ENCODE measurements at regions not wholly inside any gene's neighbourhood (a gene's known extent, or its start where the extent isn't known, plus 50 kb on each side); places are given as distances from the start of the nearest gene placed in this dataset.

GRCh38 chr2:2848621-2849333 lies 517.7 kb upstream of the MYT1L start:
- Mint-ChIP-seq H3K27me3 (no peaks in the 10 kb centered on the region), H3K4me1 (no peaks in the 10 kb centered on the region), H3K9me3 (no peaks in the 10 kb centered on the region), H3K36me3 (ENCODE audit: low read depth) (no peaks in the 10 kb centered on the region), H3K27ac (no peak overlapping the region), H3K4me3 (no peak overlapping the region)
- ChIA-PET CTCF (no interaction called here), POLR2A (no interaction called here)
- ATAC-seq (ENCODE audit: low read depth) (no peak), DNase-seq (no peak)
- intact Hi-C loops (cut with micrococcal nuclease) = no loop called here
- TF ChIP-seq, protein P1, sequence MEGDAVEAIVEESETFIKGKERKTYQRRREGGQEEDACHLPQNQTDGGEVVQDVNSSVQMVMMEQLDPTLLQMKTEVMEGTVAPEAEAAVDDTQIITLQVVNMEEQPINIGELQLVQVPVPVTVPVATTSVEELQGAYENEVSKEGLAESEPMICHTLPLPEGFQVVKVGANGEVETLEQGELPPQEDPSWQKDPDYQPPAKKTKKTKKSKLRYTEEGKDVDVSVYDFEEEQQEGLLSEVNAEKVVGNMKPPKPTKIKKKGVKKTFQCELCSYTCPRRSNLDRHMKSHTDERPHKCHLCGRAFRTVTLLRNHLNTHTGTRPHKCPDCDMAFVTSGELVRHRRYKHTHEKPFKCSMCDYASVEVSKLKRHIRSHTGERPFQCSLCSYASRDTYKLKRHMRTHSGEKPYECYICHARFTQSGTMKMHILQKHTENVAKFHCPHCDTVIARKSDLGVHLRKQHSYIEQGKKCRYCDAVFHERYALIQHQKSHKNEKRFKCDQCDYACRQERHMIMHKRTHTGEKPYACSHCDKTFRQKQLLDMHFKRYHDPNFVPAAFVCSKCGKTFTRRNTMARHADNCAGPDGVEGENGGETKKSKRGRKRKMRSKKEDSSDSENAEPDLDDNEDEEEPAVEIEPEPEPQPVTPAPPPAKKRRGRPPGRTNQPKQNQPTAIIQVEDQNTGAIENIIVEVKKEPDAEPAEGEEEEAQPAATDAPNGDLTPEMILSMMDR (IDR thresholded peaks at IDR 0.05) = no peak

GRCh38 chr2:2848198-2848597 lies 517.1 kb upstream of the MYT1L start:
- TF ChIP-seq, protein P1 (IDR thresholded peaks at IDR 0.05) = no peak
- Mint-ChIP-seq H3K9me3 (no peaks in the 10 kb centered on the region), H3K27me3 (no peaks in the 10 kb centered on the region), H3K36me3 (ENCODE audit: low read depth) (no peaks in the 10 kb centered on the region), H3K4me1 (no peaks in the 10 kb centered on the region), H3K27ac (no peak overlapping the region), H3K4me3 (no peak overlapping the region)
- CTCF ChIA-PET = no interaction called here
- no peak for DNase-seq
- intact Hi-C loops (cut with micrococcal nuclease) = no loop called here
- POLR2A ChIA-PET = no interaction called here
- ATAC-seq (ENCODE audit: low read depth) = no peak

GRCh38 chr2:2847209-2847676 lies 516.2 kb upstream of the MYT1L start:
- ChIA-PET POLR2A (no interaction called here), CTCF (no interaction called here)
- ATAC-seq (ENCODE audit: low read depth) = no peak
- intact Hi-C loops (cut with micrococcal nuclease) = no loop called here
- TF ChIP-seq, protein P1 (IDR thresholded peaks at IDR 0.05) = no peak
- Mint-ChIP-seq H3K36me3 (ENCODE audit: low read depth) (no peaks in the 10 kb centered on the region), H3K4me3 (no peak overlapping the region), H3K4me1 (no peaks in the 10 kb centered on the region), H3K27ac (no peak overlapping the region), H3K9me3 (no peaks in the 10 kb centered on the region), H3K27me3 (no peaks in the 10 kb centered on the region)
- DNase-seq = no peak

- intact Hi-C loops (cut with micrococcal nuclease) = no loop called here
- no peak for DNase-seq
- Mint-ChIP-seq H3K9me3 (no peaks in the 10 kb centered on the region), H3K4me3 (no peak overlapping the region), H3K27ac (no peak overlapping the region), H3K27me3 (no peaks in the 10 kb centered on the region), H3K36me3 (ENCODE audit: low read depth) (no peaks in the 10 kb centered on the region), H3K4me1 (no peaks in the 10 kb centered on the region)
- TF ChIP-seq, protein P1 (IDR thresholded peaks at IDR 0.05) = no peak
- CTCF ChIA-PET = no interaction called here
- POLR2A ChIA-PET = no interaction called here
- ATAC-seq (ENCODE audit: low read depth) = no peak
Measured at GRCh38 chr2:2846332-2847208, 515.5 kb upstream of the MYT1L start.

DNA sequence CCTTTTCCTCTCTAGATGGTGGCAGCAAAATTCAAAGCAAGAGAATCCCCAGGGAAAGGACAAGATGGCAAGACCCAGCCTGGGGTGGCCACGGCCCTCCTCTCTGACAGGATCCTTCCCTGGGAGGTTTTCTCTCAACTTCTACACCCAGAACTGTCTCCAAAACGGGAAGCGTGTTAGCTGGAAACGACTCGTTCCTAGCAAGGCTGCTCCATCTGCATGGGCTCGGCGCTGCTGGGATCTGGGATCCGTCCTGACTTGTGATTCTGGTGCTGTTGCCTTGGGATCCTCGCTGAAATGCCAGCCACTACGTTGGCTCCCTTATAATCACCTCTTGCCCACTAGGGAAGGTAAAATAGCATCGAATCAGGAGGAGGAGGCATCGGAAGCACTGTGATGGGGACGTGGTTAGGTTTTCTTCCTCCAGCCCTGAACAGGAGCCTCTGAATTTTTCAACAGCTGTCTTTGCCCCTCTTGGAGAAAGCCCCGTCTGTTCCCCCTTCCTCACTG lies 514.8 kb upstream of the MYT1L start:
- no peak for ATAC-seq (ENCODE audit: low read depth)
- Mint-ChIP-seq H3K4me3 (no peak overlapping the region), H3K27ac (no peak overlapping the region), H3K36me3 (ENCODE audit: low read depth) (no peaks in the 10 kb centered on the region), H3K4me1 (no peaks in the 10 kb centered on the region), H3K9me3 (no peaks in the 10 kb centered on the region), H3K27me3 (no peaks in the 10 kb centered on the region)
- TF ChIP-seq, protein P1 (IDR thresholded peaks at IDR 0.05) = no peak
- ChIA-PET CTCF (no interaction called here), POLR2A (no interaction called here)
- no peak for DNase-seq
- intact Hi-C loops (cut with micrococcal nuclease) = loop anchor here (2.0 kb wide), 1 partner anchor 805 kb away; no protein-coding TSS in a partner anchor
